H1 (cell line): ENCODE measurements at regions not wholly inside any gene's neighbourhood (a gene's known extent, or its start where the extent isn't known, plus 50 kb on each side); places are given as distances from the start of the nearest gene placed in this dataset.

Experiments used
- CTCF ChIA-PET: fragments of 300-600 bp; sonication (Branson Sonifier 250); formaldehyde crosslinking; loops from one replicate; lab custom pipeline; 2021; ENCODE audit not compliant: partially characterized antibody; lab: Charles Lee
- POLR2A ChIA-PET: fragments of 300-600 bp; sonication (Branson Sonifier 250); formaldehyde crosslinking; loops from one replicate; lab custom pipeline; 2021; ENCODE audit warnings: inconsistent platforms; ENCODE audit not compliant: partially characterized antibody; lab: Charles Lee
- DNase-seq, 2 experiments: peaks; one replicate each; pipeline versions ENCODE4 v3.0.0 to v3.0.0-alpha.2; 2010 to 2022; ENCODE audit warnings: low spot score in 2 of 2, low read depth in 1 of 2, mixed read lengths in 1 of 2
- FAIRE-seq: peaks from 2 replicates; lab custom pipeline; 2011; peaks lifted over from hg19 to GRCh38; lab: Jason Lieb, UNC
- H2AFZ ChIP-seq: 2 replicates; pipeline ENCODE4 v1.8.1; 2012; ENCODE audit warnings: low read length, inconsistent platforms
- H2AK5ac ChIP-seq: 2 replicates; pipeline ENCODE4 v1.6.1; 2013; ENCODE audit warnings: low read depth, low read length
- H2BK120ac ChIP-seq: replicated peaks from 2 replicates; pipeline ENCODE3; 2013; ENCODE audit warnings: low read depth, low read length, inconsistent platforms
- H2BK12ac ChIP-seq: 2 replicates; pipeline ENCODE4 v1.6.1; 2013; ENCODE audit warnings: low read depth, low read length
- H2BK15ac ChIP-seq: 2 replicates; pipeline ENCODE4 v1.6.1; 2013; ENCODE audit warnings: low read length
- H2BK20ac ChIP-seq: 2 replicates; pipeline ENCODE4 v1.6.1; 2013; ENCODE audit warnings: low read length
- H2BK5ac ChIP-seq: 2 replicates; pipeline ENCODE4 v1.6.1; 2013; ENCODE audit warnings: low read depth, low read length
- H3K14ac ChIP-seq: 2 replicates; pipeline ENCODE4 v1.6.1; 2013; ENCODE audit warnings: inconsistent platforms; ENCODE audit not compliant: insufficient read length
- H3K18ac ChIP-seq: 2 replicates; pipeline ENCODE4 v1.6.1; 2013; ENCODE audit warnings: low read length; ENCODE audit errors: extremely low read depth
- H3K23ac ChIP-seq: 2 replicates; pipeline ENCODE4 v1.6.1; 2013; ENCODE audit warnings: inconsistent platforms; ENCODE audit not compliant: insufficient read length
- H3K23me2 ChIP-seq: 2 replicates; pipeline ENCODE4 v1.6.1; 2013; ENCODE audit warnings: low read depth, low read length
- H3K27ac ChIP-seq: 2 replicates; pipeline ENCODE4 v1.6.1; 2011; ENCODE audit warnings: low read depth, low read length, inconsistent platforms
- H3K27me3 ChIP-seq, 4 experiments: replicated peaks in 1 of 4; 1 replicate in 1 of 4; 2 replicates in 3 of 4; pipeline versions ENCODE4 v1.6.1 to v1.8.1; 2011 to 2013; ENCODE audit warnings: low read length in 3 of 4, mild to moderate bottlenecking in 3 of 4, inconsistent platforms in 2 of 4, mixed read lengths in 2 of 4, moderate library complexity in 1 of 4; ENCODE audit not compliant: control insufficient read depth in 3 of 4, insufficient read depth in 3 of 4; ENCODE audit errors: extremely low read depth in 1 of 4
- H3K36me3 ChIP-seq, 4 experiments: 2 replicates each; pipeline versions ENCODE4 v1.6.1 to v1.8.1; 2011 to 2013; ENCODE audit warnings: mild to moderate bottlenecking in 4 of 4, low read length in 3 of 4, moderate library complexity in 2 of 4, control low read depth in 1 of 4, inconsistent platforms in 1 of 4; ENCODE audit not compliant: insufficient read depth in 4 of 4, control insufficient read depth in 2 of 4
- H3K4ac ChIP-seq: replicated peaks from 2 replicates; pipeline ENCODE3; 2013; ENCODE audit warnings: low read length, low read depth, mixed read lengths, inconsistent platforms; ENCODE audit not compliant: insufficient read length
- H3K4me1 ChIP-seq, 4 experiments: replicated peaks in 1 of 4; 1 replicate in 1 of 4; 2 replicates in 3 of 4; pipeline versions ENCODE4 v1.6.1 to v1.8.1; 2011 to 2013; ENCODE audit warnings: low read length in 3 of 4, inconsistent platforms in 2 of 4, mixed read lengths in 1 of 4; ENCODE audit not compliant: insufficient read depth in 4 of 4, control insufficient read depth in 3 of 4
- H3K4me2 ChIP-seq, 2 experiments: 2 replicates each; pipeline versions ENCODE4 v1.6.1 to v1.8.1; 2011 to 2013; ENCODE audit warnings: low read depth in 2 of 2, low read length in 2 of 2, control low read depth in 1 of 2, inconsistent platforms in 1 of 2, mild to moderate bottlenecking in 1 of 2; ENCODE audit not compliant: insufficient read depth in 1 of 2
- H3K4me3 ChIP-seq, 4 experiments: fragments of 200-600, 300-600 bp in 1 of 4; sonication (generic), shearing (Covaris generic), sonication (Bioruptor Twin) in 1 of 4; 2 replicates each; pipeline versions ENCODE4 v1.5.1 to v1.8.1; 2011 to 2016; ENCODE audit warnings: low read length in 4 of 4, low read depth in 3 of 4, control low read depth in 2 of 4, inconsistent platforms in 2 of 4, mild to moderate bottlenecking in 2 of 4, mixed read lengths in 1 of 4, moderate library complexity in 1 of 4; ENCODE audit not compliant: insufficient read depth in 2 of 4; ENCODE audit errors: extremely low read depth in 1 of 4
- H3K56ac ChIP-seq: replicated peaks from 2 replicates; pipeline ENCODE3; 2013; ENCODE audit warnings: low read depth, mild to moderate bottlenecking, mixed read lengths, low read length, inconsistent platforms; ENCODE audit not compliant: insufficient read length
- H3K79me1 ChIP-seq: 2 replicates; pipeline ENCODE4 v1.6.1; 2013; ENCODE audit warnings: low read depth, low read length, control low read depth
- H3K79me2 ChIP-seq, 2 experiments: 2 replicates each; pipeline versions ENCODE4 v1.6.1 to v1.8.1; 2012 to 2013; ENCODE audit warnings: low read length in 2 of 2, mild to moderate bottlenecking in 2 of 2, inconsistent platforms in 1 of 2; ENCODE audit not compliant: insufficient read depth in 2 of 2, control insufficient read depth in 1 of 2
- H3K9ac ChIP-seq, 4 experiments: replicated peaks in 1 of 4; 1 replicate in 1 of 4; 2 replicates in 3 of 4; pipeline versions ENCODE4 v1.6.1 to v1.8.1; 2011 to 2013; ENCODE audit warnings: low read depth in 3 of 4, low read length in 3 of 4, control low read depth in 2 of 4, mild to moderate bottlenecking in 2 of 4, moderate library complexity in 2 of 4, inconsistent platforms in 1 of 4; ENCODE audit errors: extremely low read depth in 1 of 4
- H3K9me3 ChIP-seq, 2 experiments: 2 replicates each; pipeline versions ENCODE4 v1.6.1 to v1.8.1; 2012 to 2013; ENCODE audit warnings: mild to moderate bottlenecking in 2 of 2, moderate library complexity in 2 of 2, control low read depth in 1 of 2, inconsistent platforms in 1 of 2, low read depth in 1 of 2, low read length in 1 of 2, mixed read lengths in 1 of 2; ENCODE audit not compliant: insufficient read depth in 2 of 2
- H4K20me1 ChIP-seq, 2 experiments: replicated peaks in 1 of 2; 2 replicates each; pipeline versions ENCODE3 to v1.8.1; 2011 to 2013; ENCODE audit warnings: inconsistent platforms in 2 of 2, low read length in 2 of 2, mild to moderate bottlenecking in 1 of 2; ENCODE audit not compliant: insufficient read depth in 2 of 2, control insufficient read depth in 1 of 2
- H4K5ac ChIP-seq: 2 replicates; pipeline ENCODE4 v1.6.1; 2013; ENCODE audit warnings: low read length, low read depth, mixed read lengths, inconsistent platforms; ENCODE audit not compliant: insufficient read length
- H4K8ac ChIP-seq: 2 replicates; pipeline ENCODE4 v1.8.0; 2013; ENCODE audit warnings: mild to moderate bottlenecking, moderate library complexity, low read length, inconsistent platforms; ENCODE audit not compliant: insufficient read depth; ENCODE audit errors: extremely low read depth
- H4K91ac ChIP-seq: replicated peaks from 2 replicates; pipeline ENCODE3; 2013; ENCODE audit warnings: low read length, mixed read lengths, inconsistent platforms; ENCODE audit not compliant: insufficient read length
- BCL11A ChIP-seq, 2 experiments: IDR thresholded peaks; one replicate each; pipeline ENCODE4 v1.6.1; 2011; ENCODE audit warnings: low read depth in 2 of 2, low read length in 2 of 2, mild to moderate bottlenecking in 2 of 2
- CBX5 ChIP-seq: fragments of 300-800, 300-1000 bp; sonication (generic); IDR thresholded peaks from 2 replicates; pipeline ENCODE4 v1.7.1; 2016; ENCODE audit warnings: antibody characterized with exemption, low read length, low read depth
- CTBP2 ChIP-seq: IDR thresholded peaks from 2 replicates; pipeline ENCODE4 v1.7.0; 2011; ENCODE audit warnings: borderline replicate concordance, mild to moderate bottlenecking, moderate library complexity, mixed read lengths, low read length; ENCODE audit not compliant: insufficient read depth, insufficient read length
- EGR1 ChIP-seq: IDR thresholded peaks from 2 replicates; pipeline ENCODE4 v1.6.1; 2011; ENCODE audit warnings: low read depth, low read length, borderline replicate concordance
- EP300 ChIP-seq, 2 experiments: IDR thresholded peaks; 1 replicate in 1 of 2; 2 replicates in 1 of 2; pipeline ENCODE4 v1.6.1; 2011 to 2012; ENCODE audit warnings: low read depth in 2 of 2, low read length in 2 of 2, mild to moderate bottlenecking in 2 of 2, borderline replicate concordance in 1 of 2, inconsistent platforms in 1 of 2, moderate library complexity in 1 of 2
- GTF2F1 ChIP-seq: IDR thresholded peaks from 2 replicates; pipeline ENCODE4 v1.6.1; 2012; ENCODE audit warnings: low read depth, low read length, improper control_type of control experiment, borderline replicate concordance
- HDAC2 ChIP-seq, 2 experiments: fragments of 300-600 bp in 1 of 2; sonication (generic) in 1 of 2; IDR thresholded peaks; 2 replicates each; pipeline ENCODE4 v1.6.1; 2011 to 2012; ENCODE audit warnings: low read depth in 2 of 2, low read length in 2 of 2, mild to moderate bottlenecking in 2 of 2, moderate library complexity in 2 of 2, borderline replicate concordance in 1 of 2, inconsistent platforms in 1 of 2
- NANOG ChIP-seq: IDR thresholded peaks from 2 replicates; pipeline ENCODE4 v1.6.1; 2011; ENCODE audit warnings: low read length, low read depth, mild to moderate bottlenecking, inconsistent platforms; ENCODE audit not compliant: insufficient read depth, poor library complexity, severe bottlenecking
- POU5F1 ChIP-seq: IDR thresholded peaks from 2 replicates; pipeline ENCODE4 v1.6.1; 2011; ENCODE audit warnings: low read depth, mild to moderate bottlenecking, low read length, moderate library complexity
- RNF2 ChIP-seq: fragments of 200-900, 300-1000 bp; sonication (generic); IDR thresholded peaks from 2 replicates; pipeline ENCODE4 v1.7.1; 2016; ENCODE audit warnings: borderline replicate concordance, low read depth, mild to moderate bottlenecking, antibody characterized with exemption, low read length; ENCODE audit not compliant: poor library complexity, severe bottlenecking; ENCODE audit errors: missing control alignments
- SAP30 ChIP-seq: fragments of 300-600 bp; sonication (generic); IDR thresholded peaks from 2 replicates; pipeline ENCODE4 v1.7.1; 2012; ENCODE audit warnings: low read length, moderate library complexity, mild to moderate bottlenecking, inconsistent platforms; ENCODE audit not compliant: insufficient read depth, insufficient replicate concordance
- SUZ12 ChIP-seq: fragments of 200-600 bp; sonication (generic); IDR thresholded peaks from 2 replicates; pipeline ENCODE4 v1.6.1; 2012; ENCODE audit warnings: mild to moderate bottlenecking, inconsistent platforms, low read length, moderate library complexity, mixed read lengths
- YY1 ChIP-seq: IDR thresholded peaks from 2 replicates; pipeline ENCODE4 v1.6.1; 2011; ENCODE audit warnings: low read depth, mild to moderate bottlenecking, low read length
- WGBS, 2 experiments: shearing (Covaris generic) in 1 of 2; methylation state at CpG; one replicate each; pipeline versions ENCODE4 v1.1.6 to v1.1.7; 2013 to 2015; ENCODE audit warnings: low lambda C conversion rate in 2 of 2, mixed read lengths in 2 of 2, inconsistent platforms in 1 of 2, low coverage in 1 of 2, missing lambda C conversion rate in 1 of 2; ENCODE audit not compliant: insufficient replicate concordance in 2 of 2, insufficient coverage in 1 of 2, insufficient read length in 1 of 2; ENCODE audit errors: extremely low coverage in 1 of 2, missing lambda C conversion rate in 1 of 2; 5-methylcytosine and 5-hydroxymethylcytosine counted together

DNA sequence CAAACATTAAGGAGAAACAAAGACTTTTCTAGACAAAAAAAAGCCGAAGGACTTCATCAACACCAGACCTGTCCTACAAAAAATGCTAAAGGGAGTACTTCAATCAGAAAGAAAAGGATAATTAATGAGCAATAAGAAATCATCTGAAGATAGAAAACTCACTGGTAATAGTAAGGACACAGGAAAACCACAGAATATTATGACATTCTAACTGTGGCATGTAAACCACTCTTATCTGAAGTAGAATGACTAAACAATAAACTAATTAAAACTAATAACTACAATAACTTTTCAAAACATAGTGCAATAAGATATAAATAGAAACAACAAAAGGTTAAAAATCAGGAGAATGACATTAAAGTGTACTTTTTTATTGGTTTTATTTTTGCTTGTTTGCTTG lies 584.5 kb upstream of the CCDC54 start:
- H3K9me3 ChIP-seq: peaks cover 0 to 2% of the 10 kb centered on the region in 2 experiments; a peak in 1 of 4 replicates
- no peak overlapping the region for H3K14ac ChIP-seq
- H4K5ac ChIP-seq: no peak overlapping the region
- H3K27ac ChIP-seq: no peak overlapping the region
- no peaks in the 10 kb centered on the region for H3K27me3 ChIP-seq
- CTCF ChIA-PET: no interaction called here
- no peak overlapping the region for H2BK15ac ChIP-seq
- DNase-seq (no peak), FAIRE-seq (no peak)
- H2BK20ac ChIP-seq: no peak overlapping the region
- H3K36me3 ChIP-seq: no peaks in the 10 kb centered on the region
- H2AK5ac ChIP-seq: no peak overlapping the region
- WGBS, 2 experiments: 96% methylated on average over 1 of the region's 1 CpG; no CpG with 5 or more reads in 1 of the 2 experiments
- POLR2A ChIA-PET: interaction anchor here (0.6 kb wide), 1 partner anchor 27 kb away, joined by 4 read pairs; no protein-coding TSS in a partner anchor
- no peak overlapping the region for H3K4ac ChIP-seq
- H3K23ac ChIP-seq: no peak overlapping the region
- H3K79me2 ChIP-seq: no peaks in the 10 kb centered on the region
- H3K79me1 ChIP-seq: no peaks in the 10 kb centered on the region
- H3K9ac ChIP-seq: no peak overlapping the region
- H2BK12ac ChIP-seq: no peak overlapping the region
- no peaks in the 10 kb centered on the region for H3K4me1 ChIP-seq
- H4K8ac ChIP-seq: no peak overlapping the region
- H3K23me2 ChIP-seq: no peaks in the 10 kb centered on the region
- no peak overlapping the region for H3K56ac ChIP-seq
- no peak overlapping the region for H2AFZ ChIP-seq
- H4K91ac ChIP-seq: no peak overlapping the region
- no peak overlapping the region for H3K4me3 ChIP-seq
- H3K4me2 ChIP-seq: no peak overlapping the region
- H4K20me1 ChIP-seq: no peaks in the 10 kb centered on the region
- no peak overlapping the region for H3K18ac ChIP-seq
- H2BK5ac ChIP-seq: no peak overlapping the region
- H2BK120ac ChIP-seq: no peak overlapping the region
- no peak for TF ChIP-seq NANOG
- no peak for TF ChIP-seq RNF2
- TF ChIP-seq EP300 (IDR thresholded peaks at IDR 0.05; ENCODE audit: borderline replicate concordance in 1 of 2, low read depth in 2 of 2, low read length in 2 of 2): no peak
- TF ChIP-seq EGR1: no peak
- TF ChIP-seq HDAC2 (IDR thresholded peaks at IDR 0.05; ENCODE audit: borderline replicate concordance in 1 of 2, low read depth in 2 of 2, low read length in 2 of 2): no peak
- TF ChIP-seq GTF2F1: no peak
- TF ChIP-seq CBX5: no peak
- no peak for TF ChIP-seq CTBP2
- TF ChIP-seq YY1: no peak
- TF ChIP-seq SAP30: no peak
- no peak for TF ChIP-seq BCL11A (IDR thresholded peaks at IDR 0.05; ENCODE audit: low read depth in 2 of 2, low read length in 2 of 2)
- no peak for TF ChIP-seq SUZ12
- TF ChIP-seq POU5F1: no peak
